GM12878 (cell line): ENCODE measurements at regions not wholly inside any gene's neighbourhood (a gene's known extent, or its start where the extent isn't known, plus 50 kb on each side); places are given as distances from the start of the nearest gene placed in this dataset.

Experiments used
- ATAC-seq: fragments of 200-7000 bp; cut with Tn5 transposase; 3 replicates; pipeline ENCODE4 v1.9.1; 2020; ENCODE audit warnings: mild to moderate bottlenecking, moderate library complexity
- BruUV-seq: library from RNA; stranded (reverse); fragments of 400-500 nt; replicated peaks from 2 replicates; lab custom pipeline; 2021; lab: Mats Ljungman, UMichigan
- CTCF ChIA-PET: fragments of 300-600 bp; sonication (Branson Sonifier 250); formaldehyde crosslinking; extraction: SDS; loops from one replicate; lab custom pipeline; 2021; ENCODE audit warnings: inconsistent platforms; lab: Yijun Ruan, JAX
- POLR2A ChIA-PET: fragments of 350-600 bp; formaldehyde crosslinking; extraction: SDS; loops from one replicate; lab custom pipeline; 2021; ENCODE audit warnings: inconsistent platforms; lab: Charles Lee
- RAD21 ChIA-PET: fragments of 300-600 bp; sonication (Branson Sonifier 250); formaldehyde crosslinking; loops from one replicate; lab custom pipeline; 2023; ENCODE audit warnings: antibody characterized with exemption; ENCODE audit not compliant: unreplicated experiment; lab: Charles Lee
- SMC1A ChIA-PET: fragments of 300-600 bp; sonication (Branson Sonifier 250); formaldehyde crosslinking; loops from one replicate; lab custom pipeline; 2023; ENCODE audit not compliant: unreplicated experiment, uncharacterized antibody; lab: Charles Lee
- DNase-seq: peaks from one replicate; pipeline ENCODE4 v3.0.0-alpha.2; 2011; ENCODE audit warnings: low read depth, low spot score
- FAIRE-seq: peaks from 3 replicates; lab custom pipeline; 2011; peaks lifted over from hg19 to GRCh38; lab: Jason Lieb, UNC
- H2AFZ ChIP-seq: 2 replicates; pipeline ENCODE4 v1.6.0; 2011; ENCODE audit warnings: low read depth, low read length, control low read depth; ENCODE audit not compliant: control insufficient read depth
- H3K27ac ChIP-seq: 2 replicates; pipeline ENCODE4 v1.5.1; 2011; ENCODE audit warnings: control low read depth; ENCODE audit not compliant: control insufficient read depth, insufficient read depth
- H3K27me3 ChIP-seq, 2 experiments: replicated peaks in 1 of 2; 2 replicates each; pipeline versions ENCODE4 v1.6.0 to v1.6.1; 2011; ENCODE audit warnings: low read length in 1 of 2; ENCODE audit not compliant: control insufficient read depth in 2 of 2, insufficient read depth in 2 of 2
- H3K36me3 ChIP-seq, 2 experiments: 2 replicates each; pipeline ENCODE4 v1.5.1; 2011; ENCODE audit warnings: low read length in 1 of 2; ENCODE audit not compliant: control insufficient read depth in 2 of 2, insufficient read depth in 2 of 2
- H3K4me1 ChIP-seq: 2 replicates; pipeline ENCODE4 v1.6.1; 2011; ENCODE audit warnings: mild to moderate bottlenecking, low read length, moderate library complexity, mixed read lengths; ENCODE audit not compliant: control insufficient read depth, insufficient read depth
- H3K4me2 ChIP-seq: 2 replicates; pipeline ENCODE4 v1.6.0; 2011; ENCODE audit warnings: control low read depth; ENCODE audit not compliant: control insufficient read depth, insufficient read depth
- H3K4me3 ChIP-seq: fragments of 200-600 bp; sonication (generic); 2 replicates; pipeline ENCODE4 v1.5.1; 2016
- H3K79me2 ChIP-seq: 2 replicates; pipeline ENCODE4 v1.6.0; 2011; ENCODE audit warnings: low read length; ENCODE audit not compliant: control insufficient read depth, insufficient read depth
- H3K9ac ChIP-seq: 2 replicates; pipeline ENCODE4 v1.8.0; 2011; ENCODE audit warnings: low read length, control low read depth, mixed read lengths; ENCODE audit not compliant: control insufficient read depth, insufficient read depth
- H3K9me3 ChIP-seq: replicated peaks from 3 replicates; pipeline ENCODE4 v1.5.1; 2011; ENCODE audit warnings: mild to moderate bottlenecking, low read length; ENCODE audit not compliant: control insufficient read depth, insufficient read depth
- H4K20me1 ChIP-seq: 2 replicates; pipeline ENCODE4 v1.6.0; 2011; ENCODE audit not compliant: control insufficient read depth, insufficient read depth
- BMI1 ChIP-seq: fragments of 450-650 bp; IDR thresholded peaks from 2 replicates; pipeline ENCODE4 v1.6.1; 2016; ENCODE audit warnings: mild to moderate bottlenecking, moderate library complexity, borderline replicate concordance
- E4F1 ChIP-seq: fragments of 450-650 bp; IDR thresholded peaks from 2 replicates; pipeline ENCODE4 v1.6.1; 2018; ENCODE audit warnings: borderline replicate concordance, mild to moderate bottlenecking; ENCODE audit not compliant: partially characterized antibody
- ETV6 ChIP-seq, 2 experiments: fragments of 450-650 bp in 1 of 2; IDR thresholded peaks in 1 of 2; conservative IDR thresholded peaks in 1 of 2; 2 replicates each; pipeline ENCODE4 v1.6.1; 2014; ENCODE audit warnings: antibody characterized with exemption in 1 of 2, borderline replicate concordance in 1 of 2, low read depth in 1 of 2, mild to moderate bottlenecking in 1 of 2, moderate library complexity in 1 of 2
- NR2C2 ChIP-seq: IDR thresholded peaks from 2 replicates; pipeline ENCODE4 v1.6.1; 2011; ENCODE audit warnings: borderline replicate concordance, low read depth; ENCODE audit not compliant: control insufficient read depth, insufficient read length
- RB1 ChIP-seq: fragments of 450-650 bp; formaldehyde crosslinking; IDR thresholded peaks from 2 replicates; pipeline ENCODE4 v1.6.1; 2017; ENCODE audit warnings: mild to moderate bottlenecking, borderline replicate concordance
- WGBS: methylation state at CpG from one replicate; pipeline ENCODE4 v1.1.6; 2016; ENCODE audit warnings: low lambda C conversion rate; ENCODE audit not compliant: insufficient replicate concordance, insufficient coverage; ENCODE audit errors: missing lambda C conversion rate; 5-methylcytosine and 5-hydroxymethylcytosine counted together
- in situ Hi-C: fragments of 300-500 bp; cut with MboI; formaldehyde crosslinking; loops from 9 replicates; pipeline ENCODE4 v1.14.3; 2018; ENCODE audit warnings: mixed read lengths
- intact Hi-C: fragments of 100-400 bp; cut with micrococcal nuclease; formaldehyde crosslinking; loops from one replicate; pipeline ENCODE4 v1.14.2; 2022; ENCODE audit not compliant: unreplicated experiment
- TF ChIP-seq, protein P1 (sequence below): fragments of 450-650 bp; IDR thresholded peaks from 2 replicates; pipeline ENCODE4 v1.6.1; 2017; ENCODE audit warnings: mild to moderate bottlenecking

DNA sequence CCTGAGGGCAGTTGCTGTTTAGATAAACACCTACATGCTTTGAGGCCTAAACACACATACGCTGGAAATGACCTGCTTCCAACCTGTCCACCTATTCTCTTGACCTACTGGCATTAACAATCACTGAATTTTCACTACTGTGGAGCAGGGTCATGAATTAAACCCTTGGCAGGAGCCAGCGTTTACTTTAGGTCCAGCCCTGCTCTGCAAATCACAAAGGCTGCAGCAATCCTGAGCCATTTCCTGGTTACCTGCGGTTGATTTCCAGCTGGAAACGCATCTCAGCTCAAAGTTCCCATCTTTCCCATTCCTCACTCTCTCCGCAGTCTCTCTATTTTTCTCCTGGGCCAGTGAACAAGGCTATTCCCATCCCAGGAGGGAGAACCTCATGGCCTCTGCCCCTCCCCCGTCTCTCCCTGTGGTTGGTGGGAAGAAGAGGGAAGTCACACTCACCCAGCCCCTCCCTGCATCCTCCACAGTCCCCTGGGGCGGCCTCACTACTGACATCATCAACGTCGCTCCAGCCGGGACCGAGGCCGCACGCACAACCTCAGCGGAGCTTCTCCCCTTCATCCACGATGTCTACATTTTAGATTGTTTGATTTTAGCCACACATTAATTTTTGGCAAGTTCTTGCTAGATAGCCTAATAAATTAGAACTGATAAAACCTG is 84.5 kb upstream of the SNTG2 start (continued):
- TF ChIP-seq ETV6 (conservative IDR thresholded peaks at IDR 0.05 in 1 of 2, IDR thresholded peaks at IDR 0.05 in 1 of 2; ENCODE audit: borderline replicate concordance in 1 of 2, low read depth in 1 of 2) (no peak), E4F1 (no peak), NR2C2 (no peak)
- TF ChIP-seq, protein P1, sequence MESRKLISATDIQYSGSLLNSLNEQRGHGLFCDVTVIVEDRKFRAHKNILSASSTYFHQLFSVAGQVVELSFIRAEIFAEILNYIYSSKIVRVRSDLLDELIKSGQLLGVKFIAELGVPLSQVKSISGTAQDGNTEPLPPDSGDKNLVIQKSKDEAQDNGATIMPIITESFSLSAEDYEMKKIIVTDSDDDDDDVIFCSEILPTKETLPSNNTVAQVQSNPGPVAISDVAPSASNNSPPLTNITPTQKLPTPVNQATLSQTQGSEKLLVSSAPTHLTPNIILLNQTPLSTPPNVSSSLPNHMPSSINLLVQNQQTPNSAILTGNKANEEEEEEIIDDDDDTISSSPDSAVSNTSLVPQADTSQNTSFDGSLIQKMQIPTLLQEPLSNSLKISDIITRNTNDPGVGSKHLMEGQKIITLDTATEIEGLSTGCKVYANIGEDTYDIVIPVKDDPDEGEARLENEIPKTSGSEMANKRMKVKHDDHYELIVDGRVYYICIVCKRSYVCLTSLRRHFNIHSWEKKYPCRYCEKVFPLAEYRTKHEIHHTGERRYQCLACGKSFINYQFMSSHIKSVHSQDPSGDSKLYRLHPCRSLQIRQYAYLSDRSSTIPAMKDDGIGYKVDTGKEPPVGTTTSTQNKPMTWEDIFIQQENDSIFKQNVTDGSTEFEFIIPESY = no peak

DNA sequence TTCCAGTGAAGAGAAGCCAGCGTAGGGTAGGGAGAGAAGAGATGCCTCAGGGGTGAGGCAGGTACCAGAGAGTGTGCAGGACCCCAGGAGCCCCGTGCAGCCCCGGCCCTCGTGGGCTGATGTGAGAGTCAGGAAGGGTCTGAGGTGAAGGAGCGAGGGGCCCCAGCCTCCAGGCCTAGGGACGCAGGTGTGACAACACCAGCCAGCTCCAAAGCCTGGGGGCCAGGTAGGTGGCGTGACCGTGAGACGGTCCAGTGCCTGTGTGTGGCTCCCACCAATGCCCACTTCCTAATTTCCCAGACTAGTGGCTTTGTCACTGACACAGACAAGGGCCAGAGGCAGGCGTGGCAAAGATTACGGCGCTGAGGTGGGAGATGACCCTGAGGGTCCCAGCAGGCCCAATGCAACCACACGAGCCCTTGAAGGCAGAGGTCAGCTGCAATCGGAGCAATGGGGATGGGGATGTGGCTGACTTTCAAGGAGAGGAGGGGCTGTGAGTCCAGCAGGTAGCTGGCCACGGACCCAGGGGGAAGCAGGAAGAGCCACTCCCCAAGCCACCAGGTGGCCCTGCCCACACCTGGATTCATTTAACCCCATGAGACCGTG is 86.0 kb upstream of the SNTG2 start:
- no peaks in the 10 kb centered on the region for H3K79me2 ChIP-seq
- H3K36me3 ChIP-seq = no peaks in the 10 kb centered on the region
- TF ChIP-seq RB1 = no peak
- no peak for TF ChIP-seq BMI1
- SMC1A ChIA-PET = no interaction called here
- FAIRE-seq = no peak
- no peaks in the 10 kb centered on the region for H3K9me3 ChIP-seq
- H4K20me1 ChIP-seq = no peaks in the 10 kb centered on the region
- BruUV-seq = no TSS peak
- H2AFZ ChIP-seq = no peak overlapping the region
- in situ Hi-C loops = no loop called here
- intact Hi-C loops = no loop called here
- no peak overlapping the region for H3K4me2 ChIP-seq
- no peaks in the 10 kb centered on the region; a peak in 1 of 4 replicates for H3K27me3 ChIP-seq
- no peak overlapping the region for H3K9ac ChIP-seq
- POLR2A ChIA-PET = no interaction called here
- RAD21 ChIA-PET = no interaction called here
- CTCF ChIA-PET = interaction anchor here (0.9 kb wide), 1 partner anchor 9 kb away, joined by 3 read pairs; no protein-coding TSS in a partner anchor
- no peak for DNase-seq
- H3K4me3 ChIP-seq = no peak overlapping the region
- H3K4me1 ChIP-seq = no peaks in the 10 kb centered on the region
- no peak for ATAC-seq
- no peak overlapping the region for H3K27ac ChIP-seq
- 21% methylated on average over 16 of the region's 16 CpGs for WGBS
